Putamen (tissue), 1 donor: ENCODE measurements at regions not wholly inside any gene's neighbourhood (a gene's known extent, or its start where the extent isn't known, plus 50 kb on each side); places are given as distances from the start of the nearest gene placed in this dataset.
"Not testable (repeated sequence)": the region's sequence is repeated elsewhere in the genome, so short reads cannot be mapped to it uniquely, and the experiment has no call there.

ENCODE experiments used
- DNase-seq: peaks from one replicate; pipeline ENCODE4 v3.0.0-alpha.2; 2016; ENCODE audit warnings: low spot score

DNA sequence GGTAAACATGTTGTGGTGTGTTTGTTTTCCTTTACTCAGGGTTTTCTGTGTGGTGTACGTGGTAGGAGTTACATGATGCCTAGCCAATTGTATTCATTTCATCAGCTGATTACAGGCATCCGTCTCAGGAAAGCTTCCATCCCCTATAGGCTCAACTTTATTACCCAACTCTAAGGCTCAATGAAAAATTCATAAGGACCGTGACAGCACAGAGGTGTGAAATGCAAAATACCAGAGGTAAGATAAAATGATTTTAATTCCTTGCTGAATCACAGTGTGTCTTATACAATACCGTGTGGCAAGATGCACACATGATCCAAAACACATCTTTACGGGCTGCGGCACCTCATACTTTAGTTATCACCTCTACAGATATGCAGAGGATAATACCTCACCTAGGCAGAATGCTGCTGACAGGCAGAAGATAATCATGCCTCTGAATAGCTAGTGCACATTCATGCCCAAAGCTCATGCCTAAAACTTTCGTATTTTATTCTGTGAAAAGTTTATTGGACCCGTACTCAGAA is 87.2 kb upstream of the DIO2 start:
- DNase-seq = no peak

DNA sequence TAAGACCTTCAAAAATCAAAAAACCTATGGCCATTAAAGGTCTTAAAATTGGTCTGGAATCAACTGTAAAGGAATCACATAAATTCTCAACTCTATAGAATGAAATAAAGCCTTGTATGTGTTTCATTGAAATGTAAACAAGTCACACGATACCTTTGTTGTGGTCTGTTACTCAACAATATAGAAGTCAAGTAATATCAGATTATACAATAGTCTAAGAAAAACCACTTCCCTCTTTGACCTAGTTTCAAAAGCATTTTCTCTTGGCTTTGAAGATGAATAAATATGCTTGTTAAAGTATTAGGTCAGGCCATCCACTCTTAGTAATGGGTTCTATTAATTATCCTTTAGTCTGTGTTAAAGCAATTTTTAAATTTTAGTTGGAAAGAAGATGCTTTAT is 79.8 kb upstream of the DIO2 start:
- DNase-seq = no peak

DNA sequence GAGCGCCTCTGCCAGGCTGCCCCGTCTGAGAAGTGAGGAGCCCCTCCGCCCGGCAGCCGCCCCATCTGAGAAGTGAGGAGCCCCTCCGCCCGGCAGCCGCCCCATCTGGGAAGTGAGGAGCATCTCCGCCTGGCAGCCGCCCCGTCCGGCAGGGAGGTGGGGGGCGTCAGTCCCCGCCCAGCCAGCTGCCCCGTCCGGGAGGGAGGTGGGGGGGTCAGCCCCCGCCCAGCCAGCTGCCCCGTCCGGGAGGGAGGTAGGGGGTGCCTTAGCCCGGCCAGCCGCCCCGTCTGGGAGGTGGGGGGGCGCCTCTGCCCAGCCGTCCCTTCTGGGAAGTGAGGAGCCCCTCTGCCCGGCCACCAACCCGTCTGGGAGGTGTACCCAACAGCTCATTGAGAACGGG is 75.4 kb upstream of the DIO2 start:
- DNase-seq = not testable (repeated sequence)

DNA sequence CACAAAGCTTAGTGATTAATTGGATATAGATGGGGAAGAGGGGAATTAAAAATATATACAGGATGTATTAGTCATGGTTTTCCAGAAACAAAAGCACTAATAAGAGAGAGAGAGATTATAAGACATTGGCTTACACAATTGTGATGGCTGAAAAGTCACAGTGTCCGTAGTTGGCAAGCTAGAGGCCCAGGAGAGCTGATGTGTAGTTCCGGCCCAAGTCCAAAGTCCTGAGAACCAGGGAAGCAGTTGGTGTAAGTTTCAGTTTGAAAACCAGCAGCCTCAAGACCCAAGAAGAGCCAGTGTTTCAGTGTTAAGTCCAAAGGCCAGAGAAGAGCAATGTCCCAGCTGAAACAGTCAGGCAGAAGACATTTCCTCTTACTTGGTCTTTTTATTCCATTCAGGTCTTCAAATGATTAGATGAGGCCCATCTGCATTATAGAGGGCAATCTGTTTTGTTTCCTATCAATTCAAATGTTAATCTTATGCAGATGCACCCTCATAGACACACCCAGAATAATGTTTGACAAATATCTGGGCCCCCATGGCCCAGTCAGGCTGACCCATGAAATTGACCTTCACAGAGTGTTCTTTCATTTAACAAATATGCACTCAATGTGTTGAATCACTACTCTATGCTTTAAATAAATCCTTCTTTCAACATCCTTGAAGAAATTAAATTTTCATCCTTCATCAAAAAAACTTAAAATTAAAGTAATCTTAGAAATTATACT is 67.2 kb upstream of the DIO2 start:
- DNase-seq = no peak

DNA sequence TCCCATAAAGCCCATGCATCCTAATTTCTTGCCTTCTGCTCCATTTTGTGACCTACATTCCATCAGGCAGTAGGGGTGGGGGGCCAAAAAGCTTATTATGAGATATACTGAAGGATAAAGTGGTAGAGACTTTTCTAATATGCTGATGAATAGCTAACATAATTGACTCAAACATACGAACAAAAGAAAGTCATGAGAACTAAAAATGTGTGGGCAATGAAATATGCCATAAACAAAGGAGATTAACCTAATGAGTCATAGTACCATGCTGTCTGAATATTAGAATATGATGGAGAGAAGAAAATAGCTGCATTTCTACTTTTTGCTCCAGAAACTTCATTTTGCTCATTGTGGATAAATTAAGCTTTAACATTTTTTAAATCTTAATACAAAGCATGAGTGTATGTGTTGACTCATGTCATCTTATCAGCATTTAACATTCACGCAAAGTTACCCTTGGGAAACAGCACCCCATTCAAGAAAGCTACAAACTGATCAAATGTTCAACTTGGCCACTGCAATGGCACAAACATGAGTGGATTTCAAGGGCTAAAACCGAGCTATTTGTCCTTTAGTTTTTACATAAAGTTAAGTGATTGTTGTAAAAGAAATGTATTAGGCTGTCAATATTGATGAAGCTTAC is 64.0 kb upstream of the DIO2 start:
- DNase-seq = peak; percentile 12

DNA sequence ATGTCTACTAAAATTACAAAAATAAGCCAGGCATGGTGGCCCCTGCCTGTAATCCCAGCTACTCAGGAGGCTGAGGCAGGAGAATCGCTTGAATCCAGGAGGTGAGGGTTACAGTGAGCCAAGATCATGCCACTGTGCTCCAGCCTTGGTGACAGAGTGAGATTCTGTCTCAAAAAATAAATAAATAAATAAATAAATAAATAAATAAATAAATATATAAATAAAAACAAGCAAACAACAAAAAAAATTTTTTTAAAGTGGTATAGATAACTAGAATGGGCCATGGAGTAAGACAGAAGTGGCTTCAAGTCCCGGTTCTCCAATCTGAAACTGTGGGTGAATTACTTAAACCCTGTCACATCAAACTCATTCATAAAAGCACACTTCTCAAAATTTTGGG is 63.0 kb upstream of the DIO2 start:
- not testable (repeated sequence) for DNase-seq

DNA sequence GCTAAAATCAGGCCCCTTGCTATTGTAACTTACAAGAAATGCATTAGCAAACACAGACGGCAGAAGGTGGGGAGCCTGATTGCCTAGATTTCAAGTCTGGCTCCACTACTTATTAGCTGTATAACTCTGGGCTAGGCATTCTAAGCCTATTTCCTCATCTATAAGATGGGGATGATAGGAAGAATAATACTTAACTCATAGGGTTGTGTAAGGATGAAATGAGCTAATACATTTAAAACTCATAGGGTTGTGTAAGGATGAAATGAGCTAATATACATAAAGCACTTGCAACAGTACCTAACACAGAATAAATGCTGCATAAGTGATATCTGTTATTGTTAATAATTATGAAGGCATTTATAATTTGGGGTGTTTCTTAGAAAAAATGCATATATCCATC is 60.1 kb upstream of the DIO2 start:
- DNase-seq = no peak

DNA sequence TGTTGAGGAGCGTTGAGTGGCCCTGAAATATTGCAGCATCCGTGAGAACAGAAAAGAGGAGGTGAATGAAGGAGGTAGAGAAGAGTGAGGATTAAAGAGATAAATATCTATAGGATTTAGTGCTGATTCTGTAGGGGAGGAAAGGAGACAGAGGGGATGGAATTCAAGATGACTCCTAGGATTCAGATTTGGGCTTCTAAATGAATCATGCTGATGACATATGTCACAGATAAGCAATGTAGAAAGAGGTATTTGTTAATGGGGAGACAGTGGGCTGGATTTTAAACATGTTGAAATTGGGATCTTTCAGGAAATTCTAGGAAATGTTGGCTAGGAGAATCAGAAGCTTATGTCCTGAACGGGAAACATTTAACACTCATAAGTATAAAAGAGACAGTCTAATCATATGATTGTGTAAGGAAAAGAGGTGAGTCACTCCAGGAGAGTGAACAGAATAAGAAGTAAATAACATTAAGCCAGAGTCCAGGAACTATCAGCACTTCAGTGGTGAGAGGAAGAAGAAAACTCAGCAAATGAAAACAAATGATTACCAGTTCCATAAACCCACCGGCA is 58.1 kb upstream of the DIO2 start:
- DNase-seq = no peak

DNA sequence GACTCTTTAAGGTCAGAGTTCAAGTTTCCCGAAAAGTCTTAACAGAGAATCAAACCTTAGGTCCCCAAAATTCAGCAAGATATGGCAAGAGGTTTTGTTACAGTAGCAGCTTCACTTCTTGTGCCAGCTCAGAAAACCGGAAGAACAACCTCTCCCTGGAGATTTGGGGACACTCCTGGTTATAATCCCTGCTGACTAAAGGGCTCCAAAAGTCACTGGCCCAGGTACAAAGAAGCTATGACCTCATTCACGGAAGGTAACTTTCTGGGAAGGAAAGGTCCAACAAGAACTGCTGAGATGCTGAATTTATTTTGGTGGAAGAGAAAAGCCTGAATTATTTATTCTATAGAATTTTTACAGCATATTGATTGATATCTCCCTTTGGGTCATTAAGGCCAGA is 55.6 kb upstream of the DIO2 start:
- DNase-seq = no peak

DNA sequence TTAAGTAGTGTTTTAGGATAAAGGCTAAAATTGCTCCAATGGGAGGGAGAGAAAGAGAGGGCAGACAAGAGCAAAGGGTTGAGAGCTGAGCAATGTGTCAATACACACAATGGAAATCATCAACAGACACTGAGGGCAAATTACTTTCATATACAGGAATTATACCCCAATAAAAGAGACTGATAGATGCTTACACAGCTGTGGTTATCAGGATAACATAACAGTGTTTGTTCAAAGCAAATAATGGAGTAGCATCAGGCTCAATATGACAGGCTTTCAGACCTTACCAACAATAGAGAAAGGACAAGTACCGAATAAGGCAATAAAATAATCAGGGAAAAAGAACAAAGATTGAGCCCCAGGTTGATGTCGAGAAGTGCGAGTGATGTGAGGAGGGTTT is 53.4 kb upstream of the DIO2 start:
- DNase-seq = no peak
